ENCODE measurements at regions not wholly inside any gene's neighbourhood (a gene's known extent, or its start where the extent isn't known, plus 50 kb on each side); places are given as distances from the start of the nearest gene placed in this dataset.
A peak's percentile ranks its signal among the peaks of the same experiment; 100 is the strongest.
"Not testable (repeated sequence)": the region's sequence is repeated elsewhere in the genome, so short reads cannot be mapped to it uniquely, and the experiment has no call there.

GRCh38 chr20:43365691-43366090, 92.0 kb upstream of the SRSF6 start:
- DNase-seq (ENCODE audit: low read depth in 2 of 2), result no peak

GRCh38 chr20:43364001-43364400, 93.7 kb upstream of the SRSF6 start:
- no peak for DNase-seq (ENCODE audit: low read depth in 2 of 2)

- DNase-seq (ENCODE audit: low read depth in 2 of 2), result no peak
Observed at GRCh38 chr20:43363506-43363905, 94.2 kb upstream of the SRSF6 start.

- DNase-seq (ENCODE audit: low read depth in 2 of 2), result no peak
Observed at GRCh38 chr20:43361526-43361925, 96.2 kb upstream of the SRSF6 start.

- no peak for DNase-seq (ENCODE audit: low read depth in 2 of 2)
Observed at GRCh38 chr20:43360016-43360415, 97.7 kb upstream of the SRSF6 start.

- DNase-seq (ENCODE audit: low read depth in 2 of 2), result no peak
Observed at GRCh38 chr20:43358811-43359210, 98.9 kb upstream of the SRSF6 start.

GRCh38 chr20:43357352-43357751, 100.3 kb upstream of the SRSF6 start:
- DNase-seq (ENCODE audit: low read depth in 2 of 2), result no peak

- no peak for DNase-seq (ENCODE audit: low read depth in 2 of 2)
Observed at GRCh38 chr20:43355610-43356009, 102.1 kb upstream of the SRSF6 start.

GRCh38 chr20:43352996-43353395, 104.7 kb upstream of the SRSF6 start:
- DNase-seq (ENCODE audit: low read depth in 2 of 2), result no peak

GRCh38 chr20:43350694-43351093, 107.0 kb upstream of the SRSF6 start:
- DNase-seq (ENCODE audit: low read depth in 2 of 2), result not testable (repeated sequence)

- DNase-seq (ENCODE audit: low read depth in 2 of 2), result no peak
Observed at GRCh38 chr20:43349841-43350240, 107.9 kb upstream of the SRSF6 start.

- DNase-seq (ENCODE audit: low read depth in 2 of 2), result not testable (repeated sequence)
Observed at GRCh38 chr20:43347839-43348238, 109.9 kb upstream of the SRSF6 start.

GRCh38 chr20:43345676-43346075, 112.0 kb upstream of the SRSF6 start:
- no peak for DNase-seq (ENCODE audit: low read depth in 2 of 2)

- no peak for DNase-seq (ENCODE audit: low read depth in 2 of 2)
Observed at GRCh38 chr20:43341511-43341910, 116.2 kb upstream of the SRSF6 start.

GRCh38 chr20:43337036-43337435, 120.7 kb upstream of the SRSF6 start:
- DNase-seq (ENCODE audit: low read depth in 2 of 2), result no peak

- no peak for DNase-seq (ENCODE audit: low read depth in 2 of 2)
Observed at GRCh38 chr20:43334080-43334479, 123.6 kb upstream of the SRSF6 start.

- no peak for DNase-seq (ENCODE audit: low read depth in 2 of 2)
Observed at GRCh38 chr20:43331906-43332305, 125.8 kb upstream of the SRSF6 start.

- DNase-seq (ENCODE audit: low read depth in 2 of 2), result no peak
Observed at GRCh38 chr20:43328697-43329096, 129.0 kb upstream of the SRSF6 start.

GRCh38 chr20:43327234-43327633, 130.5 kb upstream of the SRSF6 start:
- not testable (repeated sequence) for DNase-seq (ENCODE audit: low read depth in 2 of 2)

GRCh38 chr20:43325926-43326325, 131.8 kb upstream of the SRSF6 start:
- no peak for DNase-seq (ENCODE audit: low read depth in 2 of 2)

GRCh38 chr20:43323592-43323991, 133.9 kb upstream of the PTPRT start:
- no peak for DNase-seq (ENCODE audit: low read depth in 2 of 2)

GRCh38 chr20:43322851-43323250, 133.1 kb upstream of the PTPRT start:
- peak in 1 of 2 experiments; percentile 5 for DNase-seq (ENCODE audit: low read depth in 2 of 2)

GRCh38 chr20:43320536-43320935, 130.8 kb upstream of the PTPRT start:
- DNase-seq (ENCODE audit: low read depth in 2 of 2), result no peak

GRCh38 chr20:43318755-43319297, 129.1 kb upstream of the PTPRT start:
- no peak for DNase-seq (ENCODE audit: low read depth in 2 of 2)

Measured in fibroblast of skin of left biceps (primary cell).